SU-DHL-6 (cell line): ENCODE measurements at regions not wholly inside any gene's neighbourhood (a gene's known extent, or its start where the extent isn't known, plus 50 kb on each side); places are given as distances from the start of the nearest gene placed in this dataset.

Experiments used
- H2AFZ ChIP-seq: fragments of 200-600 bp; sonication (generic); 2 replicates; pipeline ENCODE4 v1.6.1; 2014; ENCODE audit warnings: low read depth, mild to moderate bottlenecking, moderate library complexity, mixed read lengths, antibody characterized with exemption, low read length; ENCODE audit not compliant: severe bottlenecking
- H3F3A ChIP-seq: fragments of 200-600 bp; shearing (Covaris generic); 2 replicates; pipeline ENCODE4 v1.6.0; 2016; ENCODE audit warnings: antibody characterized with exemption, mild to moderate bottlenecking; ENCODE audit not compliant: insufficient read depth
- H3K27ac ChIP-seq: fragments of 200-600 bp; sonication (generic); 2 replicates; pipeline ENCODE4 v1.5.1; 2016; ENCODE audit warnings: low read depth, mild to moderate bottlenecking, low read length, moderate library complexity, mixed read lengths
- H3K27me3 ChIP-seq: fragments of 200-600 bp; sonication (generic), shearing (Covaris generic); 2 replicates; pipeline ENCODE4 v1.6.0; 2014; ENCODE audit warnings: mild to moderate bottlenecking, low read length
- H3K36me3 ChIP-seq: fragments of 200-600 bp; sonication (generic); 2 replicates; pipeline ENCODE4 v1.6.1; 2014; ENCODE audit warnings: mild to moderate bottlenecking, low read length, mixed read lengths
- H3K4me2 ChIP-seq: fragments of 300-600, 200-600 bp; shearing (Covaris generic), sonication (generic); 2 replicates; pipeline ENCODE4 v1.6.0; 2014; ENCODE audit warnings: low read length, low read depth, mild to moderate bottlenecking; ENCODE audit not compliant: poor library complexity, severe bottlenecking
- H3K4me3 ChIP-seq: fragments of 200-600 bp; sonication (generic); 2 replicates; pipeline ENCODE4 v1.5.1; 2014; ENCODE audit warnings: antibody characterized with exemption, low read length, mild to moderate bottlenecking, mixed read lengths; ENCODE audit not compliant: insufficient read depth, poor library complexity, severe bottlenecking
- H3K79me2 ChIP-seq: fragments of 200-600 bp; sonication (generic); 2 replicates; pipeline ENCODE4 v1.6.1; 2014; ENCODE audit warnings: mild to moderate bottlenecking, low read length, moderate library complexity; ENCODE audit not compliant: insufficient read depth
- H3K9ac ChIP-seq: fragments of 200-600 bp; sonication (generic); 2 replicates; pipeline ENCODE4 v1.7.0; 2014; ENCODE audit warnings: mild to moderate bottlenecking, low read length
- H3K9me2 ChIP-seq: fragments of 200-600 bp; sonication (generic); replicated peaks from 2 replicates; pipeline ENCODE4 v1.6.1; 2014; ENCODE audit warnings: low read length; ENCODE audit not compliant: insufficient read depth
- H3K9me3 ChIP-seq: fragments of 200-600 bp; sonication (generic); 2 replicates; pipeline ENCODE4 v1.6.1; 2014; ENCODE audit warnings: low read length, mixed read lengths; ENCODE audit not compliant: insufficient read depth
- H4K20me1 ChIP-seq: fragments of 200-600 bp; sonication (generic); 2 replicates; pipeline ENCODE4 v1.6.1; 2014; ENCODE audit warnings: low read depth, mild to moderate bottlenecking, antibody characterized with exemption, low read length, moderate library complexity, mixed read lengths
- EZH2phosphoT487 ChIP-seq: fragments of 200-600 bp; sonication (generic), shearing (Covaris generic); conservative IDR thresholded peaks from 2 replicates; pipeline ENCODE4 v1.6.1; 2018; ENCODE audit warnings: mild to moderate bottlenecking, antibody characterized with exemption, low read length, moderate library complexity, mixed read lengths
- TF ChIP-seq, protein P1 (sequence below): fragments of 200-600 bp; sonication (generic); IDR thresholded peaks from one replicate; pipeline ENCODE4 v1.5.1; 2017; ENCODE audit warnings: antibody characterized with exemption, mild to moderate bottlenecking, low read length, moderate library complexity; ENCODE audit not compliant: insufficient read depth, poor library complexity, severe bottlenecking

- no peak overlapping the region for H2AFZ ChIP-seq
- no peaks in the 10 kb centered on the region for H3K27me3 ChIP-seq
- H3K9ac ChIP-seq = no peak overlapping the region
- no peak overlapping the region for H3K4me2 ChIP-seq
- TF ChIP-seq EZH2phosphoT487 = no peak
- TF ChIP-seq, protein P1, sequence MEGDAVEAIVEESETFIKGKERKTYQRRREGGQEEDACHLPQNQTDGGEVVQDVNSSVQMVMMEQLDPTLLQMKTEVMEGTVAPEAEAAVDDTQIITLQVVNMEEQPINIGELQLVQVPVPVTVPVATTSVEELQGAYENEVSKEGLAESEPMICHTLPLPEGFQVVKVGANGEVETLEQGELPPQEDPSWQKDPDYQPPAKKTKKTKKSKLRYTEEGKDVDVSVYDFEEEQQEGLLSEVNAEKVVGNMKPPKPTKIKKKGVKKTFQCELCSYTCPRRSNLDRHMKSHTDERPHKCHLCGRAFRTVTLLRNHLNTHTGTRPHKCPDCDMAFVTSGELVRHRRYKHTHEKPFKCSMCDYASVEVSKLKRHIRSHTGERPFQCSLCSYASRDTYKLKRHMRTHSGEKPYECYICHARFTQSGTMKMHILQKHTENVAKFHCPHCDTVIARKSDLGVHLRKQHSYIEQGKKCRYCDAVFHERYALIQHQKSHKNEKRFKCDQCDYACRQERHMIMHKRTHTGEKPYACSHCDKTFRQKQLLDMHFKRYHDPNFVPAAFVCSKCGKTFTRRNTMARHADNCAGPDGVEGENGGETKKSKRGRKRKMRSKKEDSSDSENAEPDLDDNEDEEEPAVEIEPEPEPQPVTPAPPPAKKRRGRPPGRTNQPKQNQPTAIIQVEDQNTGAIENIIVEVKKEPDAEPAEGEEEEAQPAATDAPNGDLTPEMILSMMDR = no peak
- no peaks in the 10 kb centered on the region for H3F3A ChIP-seq
- no peak overlapping the region for H3K27ac ChIP-seq
- peaks cover 14% of the 10 kb centered on the region for H3K79me2 ChIP-seq
- H3K9me2 ChIP-seq = no peaks in the 10 kb centered on the region
- no peaks in the 10 kb centered on the region for H3K9me3 ChIP-seq
- no peak overlapping the region for H3K4me3 ChIP-seq
- no peaks in the 10 kb centered on the region for H4K20me1 ChIP-seq
- H3K36me3 ChIP-seq = peaks cover 8% of the 10 kb centered on the region; the same call in 1 of the 2 replicates
Observed at GRCh38 chr19:27774827-27775226, 1438.1 kb downstream of the UQCRFS1 start.

GRCh38 chr19:27774337-27774736 lies 1438.6 kb downstream of the UQCRFS1 start:
- Histone ChIP-seq H3K9ac (no peak overlapping the region), H4K20me1 (no peaks in the 10 kb centered on the region), H3K79me2 (peaks cover 10% of the 10 kb centered on the region), H2AFZ (no peak overlapping the region), H3K4me2 (no peak overlapping the region), H3K9me2 (no peaks in the 10 kb centered on the region), H3F3A (no peaks in the 10 kb centered on the region), H3K4me3 (no peak overlapping the region), H3K27ac (no peak overlapping the region), H3K9me3 (no peaks in the 10 kb centered on the region), H3K27me3 (no peaks in the 10 kb centered on the region), H3K36me3 (peaks cover 8% of the 10 kb centered on the region; the same call in 1 of the 2 replicates)
- TF ChIP-seq, protein P1 = no peak
- no peak for TF ChIP-seq EZH2phosphoT487

DNA sequence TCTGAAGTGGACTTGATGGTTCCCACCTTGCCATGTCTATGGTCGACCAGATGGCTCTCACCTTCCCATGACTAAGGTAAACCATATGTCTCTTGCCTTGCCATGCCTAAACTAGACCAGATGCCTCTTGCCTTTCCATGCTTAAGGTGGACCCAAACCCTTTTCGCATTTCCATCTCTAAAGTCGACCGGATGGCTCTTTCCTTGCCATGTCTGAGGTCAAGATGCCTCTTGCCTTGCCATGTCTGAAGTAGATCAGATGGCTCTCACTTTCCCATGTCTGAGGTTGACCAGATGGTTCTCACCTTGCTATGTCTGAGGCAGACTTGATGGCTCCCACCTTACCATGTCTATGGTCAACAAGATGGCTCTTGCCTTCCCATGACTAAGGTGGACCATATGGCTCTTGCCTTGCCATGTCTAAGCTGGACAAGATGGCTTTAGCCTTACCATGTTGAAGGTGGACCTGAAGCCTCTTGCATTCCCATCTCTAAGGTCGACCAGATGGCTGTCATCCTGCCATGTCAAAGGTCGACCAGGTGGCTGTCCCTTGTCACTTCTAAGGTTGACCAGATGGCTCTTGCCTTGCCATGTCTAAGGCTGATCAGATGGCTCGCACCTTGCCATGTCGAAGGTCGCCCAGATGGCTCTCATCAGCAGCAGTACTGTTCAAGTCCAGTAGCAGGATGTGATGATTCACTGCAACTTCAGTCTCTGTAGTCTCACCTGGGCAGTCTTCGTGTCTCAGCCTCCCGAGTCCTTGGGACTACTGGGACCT lies 1439.4 kb downstream of the UQCRFS1 start:
- TF ChIP-seq, protein P1 = no peak
- TF ChIP-seq EZH2phosphoT487 = no peak
- H3K9me3 ChIP-seq = no peaks in the 10 kb centered on the region
- no peaks in the 10 kb centered on the region for H4K20me1 ChIP-seq
- H3K79me2 ChIP-seq = peaks cover 6% of the 10 kb centered on the region
- H3K9me2 ChIP-seq = no peaks in the 10 kb centered on the region
- no peak overlapping the region for H3K27ac ChIP-seq
- H3K4me3 ChIP-seq = no peak overlapping the region
- no peaks in the 10 kb centered on the region for H3F3A ChIP-seq
- no peak overlapping the region for H3K4me2 ChIP-seq
- H3K36me3 ChIP-seq = peaks cover 8% of the 10 kb centered on the region; the same call in 1 of the 2 replicates
- no peak overlapping the region for H2AFZ ChIP-seq
- H3K27me3 ChIP-seq = no peaks in the 10 kb centered on the region
- H3K9ac ChIP-seq = no peak overlapping the region
